Naive thymus-derived CD4-positive, alpha-beta T cell (primary cell): ENCODE measurements at regions not wholly inside any gene's neighbourhood (a gene's known extent, or its start where the extent isn't known, plus 50 kb on each side); places are given as distances from the start of the nearest gene placed in this dataset.

Source experiments
- ATAC-seq: fragments of 150-1000 bp; cut with Tn5 transposase; 2 replicates; pipeline ENCODE4 v1.10.0; 2021; ENCODE audit warnings: mild to moderate bottlenecking, moderate library complexity
- CTCF ChIA-PET: fragments of 350-600 bp; sonication (Branson Sonifier 250); formaldehyde crosslinking; loops from one replicate; lab custom pipeline; 2021; ENCODE audit warnings: antibody characterized with exemption; lab: Charles Lee
- POLR2A ChIA-PET: fragments of 350-600 bp; sonication (Branson Sonifier 250); formaldehyde crosslinking; loops from one replicate; lab custom pipeline; 2021; ENCODE audit warnings: antibody characterized with exemption, inconsistent platforms; lab: Charles Lee
- DNase-seq, 9 donors: peaks; one replicate each; pipeline versions ENCODE4 v3.0.0 to v3.0.0-alpha.2; 2020 to 2022; ENCODE audit warnings: mixed read lengths in 1 of 9
- H3K27ac ChIP-seq: one replicate; pipeline ENCODE4 v1.7.0; 2013; ENCODE audit warnings: mild to moderate bottlenecking, low read depth, low read length, moderate library complexity
- H3K27me3 ChIP-seq, 2 donors: one replicate each; pipeline ENCODE4 v1.7.0; 2013; ENCODE audit warnings: low read length in 2 of 2, mild to moderate bottlenecking in 2 of 2, moderate library complexity in 2 of 2; ENCODE audit not compliant: control insufficient read depth in 2 of 2, insufficient read depth in 2 of 2
- H3K36me3 ChIP-seq, 3 experiments: 1 replicate in 2 of 3; 2 replicates in 1 of 3; pipeline ENCODE4 v1.7.0; 2013; ENCODE audit warnings: low read length in 3 of 3, mild to moderate bottlenecking in 3 of 3, moderate library complexity in 1 of 3; ENCODE audit not compliant: insufficient read depth in 3 of 3, control insufficient read depth in 2 of 3
- H3K4me1 ChIP-seq, 2 donors: one replicate each; pipeline ENCODE4 v1.7.0; 2013; ENCODE audit warnings: low read length in 2 of 2, mild to moderate bottlenecking in 2 of 2, moderate library complexity in 1 of 2; ENCODE audit not compliant: control insufficient read depth in 2 of 2, insufficient read depth in 2 of 2
- H3K4me3 ChIP-seq: 2 replicates; pipeline ENCODE4 v1.7.0; 2013; ENCODE audit warnings: mild to moderate bottlenecking, low read length
- H3K9me3 ChIP-seq, 3 experiments: 1 replicate in 2 of 3; 2 replicates in 1 of 3; pipeline ENCODE4 v1.7.0; 2013; ENCODE audit warnings: low read length in 3 of 3; ENCODE audit not compliant: control insufficient read depth in 2 of 3
- H3K27ac Mint-ChIP-seq, 9 donors: one replicate each; pipeline ENCODE4 v1.8.0; 2020 to 2022; ENCODE audit warnings: mixed read lengths in 9 of 9, mild to moderate bottlenecking in 8 of 9, moderate library complexity in 5 of 9, inconsistent platforms in 2 of 9
- H3K27me3 Mint-ChIP-seq, 5 donors: one replicate each; pipeline ENCODE4 v1.8.0; 2021 to 2022; ENCODE audit warnings: mixed read lengths in 5 of 5, mild to moderate bottlenecking in 1 of 5
- H3K36me3 Mint-ChIP-seq, 5 donors: one replicate each; pipeline ENCODE4 v1.8.0; 2020 to 2022; ENCODE audit warnings: mixed read lengths in 5 of 5, mild to moderate bottlenecking in 3 of 5, inconsistent platforms in 1 of 5
- H3K4me1 Mint-ChIP-seq, 7 donors: one replicate each; pipeline ENCODE4 v1.8.0; 2020 to 2022; ENCODE audit warnings: mixed read lengths in 7 of 7, mild to moderate bottlenecking in 3 of 7, inconsistent platforms in 1 of 7
- H3K4me3 Mint-ChIP-seq, 10 donors: one replicate each; pipeline ENCODE4 v1.8.0; 2020 to 2022; ENCODE audit warnings: mild to moderate bottlenecking in 10 of 10, mixed read lengths in 10 of 10, moderate library complexity in 6 of 10, inconsistent platforms in 2 of 10
- H3K9me3 Mint-ChIP-seq, 11 donors: one replicate each; pipeline ENCODE4 v1.8.0; 2020 to 2022; ENCODE audit warnings: mixed read lengths in 11 of 11, mild to moderate bottlenecking in 4 of 11, inconsistent platforms in 1 of 11, moderate library complexity in 1 of 11
- intact Hi-C, 2 donors: fragments of 100-400 bp; cut with micrococcal nuclease; formaldehyde crosslinking; loops; one replicate each; pipeline ENCODE4 v1.15.1; 2023

DNA sequence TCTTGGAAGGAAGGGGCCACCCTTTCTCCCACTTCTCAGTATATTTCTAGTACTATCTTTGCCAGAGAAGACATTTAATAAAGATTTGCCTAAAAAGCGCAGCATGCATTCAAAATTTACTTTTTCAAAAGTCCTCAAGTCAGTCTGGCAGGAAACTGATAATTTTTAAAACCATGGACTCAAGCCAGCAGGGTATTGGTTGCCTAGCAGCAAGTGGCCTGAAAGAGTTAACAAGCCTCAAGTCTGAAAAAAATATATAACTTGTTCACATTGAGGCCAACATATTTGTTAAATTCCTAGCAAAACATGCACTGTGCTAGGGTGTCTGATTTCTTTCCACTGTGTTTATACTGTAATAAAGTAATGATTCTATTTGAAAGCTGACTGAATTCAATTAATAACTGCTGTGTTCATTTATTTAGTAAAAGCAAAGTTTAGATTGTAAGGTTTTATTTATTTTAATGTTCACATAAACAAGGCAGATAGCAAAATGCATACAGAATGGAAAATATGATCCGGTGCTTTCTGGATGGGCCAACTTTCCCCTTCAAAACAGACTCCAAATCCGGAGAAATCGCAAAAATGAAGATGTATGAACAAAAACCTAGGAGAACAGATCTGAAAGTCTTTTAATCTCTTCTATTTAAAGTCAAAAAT, 218.5 kb upstream of the FGF13 start:
- peaks cover 0 to 3% (median 0%) of the 10 kb centered on the region in 11 donors for H3K9me3 Mint-ChIP-seq
- intact Hi-C loops, result no loop called here
- H3K4me1 Mint-ChIP-seq, result no peaks in the 10 kb centered on the region
- Histone ChIP-seq H3K4me1 (no peaks in the 10 kb centered on the region), H3K9me3 (no peaks in the 10 kb centered on the region), H3K36me3 (no peaks in the 10 kb centered on the region), H3K27ac (no peak overlapping the region), H3K4me3 (no peak overlapping the region), H3K27me3 (no peaks in the 10 kb centered on the region)
- no peak for DNase-seq
- CTCF ChIA-PET, result no interaction called here
- no peak overlapping the region for H3K4me3 Mint-ChIP-seq
- H3K36me3 Mint-ChIP-seq, result no peaks in the 10 kb centered on the region
- H3K27ac Mint-ChIP-seq, result no peak overlapping the region
- no peak for ATAC-seq
- POLR2A ChIA-PET, result no interaction called here
- H3K27me3 Mint-ChIP-seq, result no peaks in the 10 kb centered on the region

DNA sequence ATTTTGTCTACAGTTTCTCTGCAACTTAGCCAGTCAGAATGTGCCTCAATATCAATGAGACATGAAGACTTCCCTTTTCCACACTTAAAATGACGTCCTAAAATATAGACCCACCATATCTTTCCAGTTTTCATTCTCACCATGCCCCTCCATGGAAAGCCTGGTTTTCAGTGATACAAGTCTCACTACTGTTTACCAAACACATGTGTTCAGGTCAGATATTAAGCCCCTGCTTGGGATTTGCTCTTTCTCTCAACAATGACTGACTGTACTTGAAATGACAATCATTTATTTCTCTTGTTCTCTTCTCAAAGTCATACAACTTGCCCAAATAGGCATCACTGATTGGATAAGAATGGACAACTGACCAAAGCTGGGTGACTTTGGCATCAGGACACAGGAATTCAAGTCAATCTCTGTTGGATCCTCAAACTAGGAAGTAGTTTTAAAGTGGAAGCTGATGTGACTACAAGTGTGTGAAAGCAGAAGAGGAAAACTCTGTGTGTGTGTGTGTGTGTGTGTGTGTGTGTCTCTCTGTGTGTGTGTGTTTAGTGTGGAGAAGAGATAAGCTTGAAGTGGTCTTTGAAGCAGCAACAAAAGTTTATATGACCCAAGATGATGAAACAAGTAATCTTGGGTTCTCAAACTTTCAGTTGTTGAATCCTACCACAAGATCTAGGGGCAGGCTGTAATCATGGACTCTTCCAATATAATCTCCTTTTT, 217.4 kb upstream of the FGF13 start:
- intact Hi-C loops, result no loop called here
- Mint-ChIP-seq H3K27me3 (no peaks in the 10 kb centered on the region), H3K36me3 (no peaks in the 10 kb centered on the region), H3K9me3 (peaks cover 0 to 2% (median 0%) of the 10 kb centered on the region in 11 donors), H3K4me3 (no peak overlapping the region), H3K4me1 (no peaks in the 10 kb centered on the region), H3K27ac (no peak overlapping the region)
- CTCF ChIA-PET, result no interaction called here
- POLR2A ChIA-PET, result no interaction called here
- no peak for ATAC-seq
- no peaks in the 10 kb centered on the region for H3K9me3 ChIP-seq
- DNase-seq, result no peak
- H3K4me3 ChIP-seq, result no peak overlapping the region
- H3K27ac ChIP-seq, result no peak overlapping the region
- no peaks in the 10 kb centered on the region for H3K36me3 ChIP-seq
- no peaks in the 10 kb centered on the region for H3K4me1 ChIP-seq
- H3K27me3 ChIP-seq, result no peaks in the 10 kb centered on the region

DNA sequence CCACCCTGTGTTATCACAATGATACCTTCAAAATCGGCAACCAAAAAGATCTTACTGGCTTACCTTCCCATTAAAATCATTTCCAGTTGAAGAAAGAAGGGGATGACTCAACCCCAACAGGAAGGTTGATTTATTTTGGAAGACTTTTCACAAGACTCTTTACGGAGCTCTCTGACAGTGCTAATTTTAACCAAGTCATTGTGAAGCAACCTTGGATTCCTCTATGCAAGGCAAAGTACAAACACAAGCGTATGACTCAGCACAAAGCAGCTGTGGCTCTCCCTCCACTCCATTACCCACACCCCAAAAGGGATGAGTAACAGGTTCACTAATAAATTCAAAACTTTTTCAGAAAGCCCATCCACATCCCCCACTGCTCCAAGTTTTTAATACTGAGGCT, 213.8 kb upstream of the FGF13 start:
- H3K4me3 Mint-ChIP-seq, result no peak overlapping the region
- H3K27ac Mint-ChIP-seq, result no peak overlapping the region
- H3K4me1 Mint-ChIP-seq, result no peaks in the 10 kb centered on the region
- intact Hi-C loops, result no loop called here
- H3K9me3 Mint-ChIP-seq, result peaks cover 0 to 4% (median 0%) of the 10 kb centered on the region in 11 donors
- H3K36me3 Mint-ChIP-seq, result no peaks in the 10 kb centered on the region
- ATAC-seq (peak; percentile 66), DNase-seq (no peak)
- Histone ChIP-seq H3K36me3 (no peaks in the 10 kb centered on the region), H3K4me3 (no peak overlapping the region), H3K27ac (no peak overlapping the region), H3K27me3 (no peaks in the 10 kb centered on the region), H3K4me1 (no peaks in the 10 kb centered on the region), H3K9me3 (no peaks in the 10 kb centered on the region)
- H3K27me3 Mint-ChIP-seq, result no peaks in the 10 kb centered on the region
- POLR2A ChIA-PET, result no interaction called here
- CTCF ChIA-PET, result no interaction called here

DNA sequence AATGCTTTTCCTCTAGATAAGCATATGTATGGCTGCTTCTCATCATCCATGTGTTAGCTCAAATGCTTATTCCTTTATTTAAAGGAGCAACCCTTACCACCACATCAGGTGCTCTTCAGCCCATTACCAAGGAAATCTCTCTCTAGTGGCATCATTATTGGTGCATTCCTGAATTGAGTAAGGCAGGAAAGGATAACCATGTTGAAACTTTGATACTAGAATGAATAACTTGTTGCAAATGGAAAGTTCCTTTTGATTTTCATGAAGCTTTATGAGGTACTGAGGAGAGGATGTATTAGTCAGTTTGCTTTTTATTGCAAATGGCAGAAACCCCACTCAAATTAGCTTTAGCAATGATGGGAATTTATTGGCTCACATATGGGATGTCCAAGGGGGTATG, 212.3 kb upstream of the FGF13 start:
- Histone ChIP-seq H3K4me3 (no peak overlapping the region), H3K36me3 (no peaks in the 10 kb centered on the region), H3K27ac (no peak overlapping the region), H3K9me3 (no peaks in the 10 kb centered on the region), H3K27me3 (no peaks in the 10 kb centered on the region), H3K4me1 (no peaks in the 10 kb centered on the region)
- H3K4me3 Mint-ChIP-seq, result no peak overlapping the region
- ATAC-seq, result no peak
- DNase-seq, result no peak
- POLR2A ChIA-PET, result no interaction called here
- no peaks in the 10 kb centered on the region for H3K27me3 Mint-ChIP-seq
- H3K36me3 Mint-ChIP-seq, result no peaks in the 10 kb centered on the region
- intact Hi-C loops, result no loop called here
- H3K4me1 Mint-ChIP-seq, result no peaks in the 10 kb centered on the region
- peaks cover 0 to 4% (median 0%) of the 10 kb centered on the region in 11 donors for H3K9me3 Mint-ChIP-seq
- no peak overlapping the region for H3K27ac Mint-ChIP-seq
- CTCF ChIA-PET, result no interaction called here

DNA sequence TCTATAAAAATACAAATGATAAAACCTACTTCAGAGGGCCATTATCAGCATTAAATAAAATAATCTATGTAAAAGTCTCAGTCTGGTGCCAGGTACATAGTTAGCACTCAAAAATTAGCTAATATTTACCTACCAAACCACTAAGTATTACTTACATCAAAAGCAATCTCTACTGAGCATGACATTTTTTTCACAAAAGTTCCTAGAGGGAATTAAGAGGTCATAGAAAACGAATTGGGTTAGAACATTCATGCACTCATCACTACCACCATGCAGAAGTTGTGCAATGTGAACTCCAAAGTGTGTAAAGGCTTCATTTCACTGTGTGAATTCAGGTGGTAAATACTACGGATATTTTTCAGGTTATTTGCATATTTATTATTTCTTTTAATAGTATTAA, 209.5 kb upstream of the FGF13 start:
- ATAC-seq (no peak), DNase-seq (no peak)
- H3K9me3 Mint-ChIP-seq, result peaks cover 0 to 4% (median 0%) of the 10 kb centered on the region in 11 donors
- Histone ChIP-seq H3K36me3 (no peaks in the 10 kb centered on the region), H3K27ac (no peak overlapping the region), H3K27me3 (no peaks in the 10 kb centered on the region), H3K9me3 (no peaks in the 10 kb centered on the region), H3K4me1 (no peaks in the 10 kb centered on the region), H3K4me3 (no peak overlapping the region)
- no peaks in the 10 kb centered on the region for H3K36me3 Mint-ChIP-seq
- POLR2A ChIA-PET, result no interaction called here
- no peak overlapping the region for H3K27ac Mint-ChIP-seq
- intact Hi-C loops, result no loop called here
- CTCF ChIA-PET, result no interaction called here
- H3K4me1 Mint-ChIP-seq, result no peaks in the 10 kb centered on the region
- no peak overlapping the region for H3K4me3 Mint-ChIP-seq
- H3K27me3 Mint-ChIP-seq, result no peaks in the 10 kb centered on the region

DNA sequence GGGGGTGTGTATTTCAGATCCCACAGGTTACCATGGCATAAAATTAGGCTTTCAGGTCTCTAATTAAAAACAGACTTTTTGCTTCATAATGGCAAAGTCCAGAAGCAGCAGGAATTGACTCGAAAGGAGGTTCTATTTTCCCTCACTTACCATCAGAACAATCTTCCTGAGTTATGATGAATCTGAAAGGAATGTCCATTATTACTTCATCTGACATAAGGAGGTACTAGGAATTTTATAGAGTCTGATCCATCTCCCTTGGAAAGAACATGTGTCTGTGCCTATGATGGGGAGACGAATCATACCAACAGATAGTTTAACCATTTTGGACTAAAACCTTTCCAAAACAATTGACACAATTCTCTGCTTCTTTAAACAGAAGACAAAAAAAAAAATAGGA, 206.3 kb upstream of the FGF13 start:
- intact Hi-C loops, result no loop called here
- Histone ChIP-seq H3K27ac (no peak overlapping the region), H3K9me3 (no peaks in the 10 kb centered on the region), H3K4me3 (no peak overlapping the region), H3K27me3 (no peaks in the 10 kb centered on the region), H3K36me3 (no peaks in the 10 kb centered on the region), H3K4me1 (no peaks in the 10 kb centered on the region)
- Mint-ChIP-seq H3K9me3 (peaks cover 0 to 4% (median 0%) of the 10 kb centered on the region in 11 donors), H3K4me3 (no peak overlapping the region), H3K36me3 (no peaks in the 10 kb centered on the region), H3K4me1 (no peaks in the 10 kb centered on the region), H3K27ac (no peak overlapping the region), H3K27me3 (no peaks in the 10 kb centered on the region)
- no peak for ATAC-seq
- ChIA-PET POLR2A (no interaction called here), CTCF (no interaction called here)
- DNase-seq, result no peak

DNA sequence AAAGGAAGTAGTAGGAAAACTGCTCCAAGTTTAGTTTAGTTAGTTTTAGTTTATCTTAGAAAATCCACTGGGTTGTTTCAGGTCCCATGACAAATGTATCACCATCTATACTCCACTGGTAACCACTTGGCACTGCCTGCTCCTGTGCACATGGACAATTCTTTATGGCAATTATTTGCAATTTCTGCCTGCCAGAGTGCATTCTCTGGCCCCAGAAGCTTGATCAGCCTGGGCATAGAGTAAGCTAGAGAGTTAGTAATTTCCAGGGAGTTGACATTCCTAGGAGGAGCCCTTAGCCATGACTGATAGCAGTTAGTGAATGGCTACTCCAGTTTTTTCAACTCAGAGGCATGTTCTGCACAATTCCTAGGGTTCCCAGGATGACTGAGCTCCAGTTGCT, 203.2 kb upstream of the FGF13 start:
- ATAC-seq (no peak), DNase-seq (no peak)
- intact Hi-C loops, result no loop called here
- no peaks in the 10 kb centered on the region for H3K27me3 Mint-ChIP-seq
- no peak overlapping the region for H3K4me3 Mint-ChIP-seq
- Histone ChIP-seq H3K36me3 (no peaks in the 10 kb centered on the region), H3K4me3 (no peak overlapping the region), H3K9me3 (no peaks in the 10 kb centered on the region), H3K27me3 (no peaks in the 10 kb centered on the region), H3K27ac (no peak overlapping the region), H3K4me1 (no peaks in the 10 kb centered on the region)
- no peak overlapping the region for H3K27ac Mint-ChIP-seq
- no peaks in the 10 kb centered on the region for H3K4me1 Mint-ChIP-seq
- POLR2A ChIA-PET, result no interaction called here
- no peaks in the 10 kb centered on the region for H3K36me3 Mint-ChIP-seq
- CTCF ChIA-PET, result no interaction called here
- H3K9me3 Mint-ChIP-seq, result peaks cover 0 to 2% (median 0%) of the 10 kb centered on the region in 11 donors
